ENCODE measurements at regions not wholly inside any gene's neighbourhood (a gene's known extent, or its start where the extent isn't known, plus 50 kb on each side); places are given as distances from the start of the nearest gene placed in this dataset.
A peak's percentile ranks its signal among the peaks of the same experiment; 100 is the strongest.
"Not testable (repeated sequence)": the region's sequence is repeated elsewhere in the genome, so short reads cannot be mapped to it uniquely, and the experiment has no call there.

DNA sequence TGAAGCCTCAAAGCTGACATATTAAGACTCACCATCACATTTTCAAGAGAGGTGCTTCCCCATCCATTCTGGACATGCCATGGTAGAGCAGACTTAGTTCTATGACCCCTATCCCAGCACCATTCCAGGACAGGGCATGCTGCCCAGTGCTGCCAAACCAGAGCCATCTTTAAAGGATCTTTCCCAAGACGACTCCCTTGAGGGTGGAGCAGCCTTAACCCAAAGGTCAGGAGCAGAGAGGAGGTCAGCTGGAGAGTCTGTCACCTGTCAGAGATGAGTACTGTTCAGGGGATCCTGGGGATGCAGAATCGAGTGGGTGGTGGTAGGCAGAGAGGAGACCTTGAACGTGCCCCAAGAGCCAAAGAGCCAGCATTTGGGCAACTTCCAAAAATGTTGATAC lies 459.8 kb downstream of the STK39 start:
- TF ChIP-seq, protein P1, sequence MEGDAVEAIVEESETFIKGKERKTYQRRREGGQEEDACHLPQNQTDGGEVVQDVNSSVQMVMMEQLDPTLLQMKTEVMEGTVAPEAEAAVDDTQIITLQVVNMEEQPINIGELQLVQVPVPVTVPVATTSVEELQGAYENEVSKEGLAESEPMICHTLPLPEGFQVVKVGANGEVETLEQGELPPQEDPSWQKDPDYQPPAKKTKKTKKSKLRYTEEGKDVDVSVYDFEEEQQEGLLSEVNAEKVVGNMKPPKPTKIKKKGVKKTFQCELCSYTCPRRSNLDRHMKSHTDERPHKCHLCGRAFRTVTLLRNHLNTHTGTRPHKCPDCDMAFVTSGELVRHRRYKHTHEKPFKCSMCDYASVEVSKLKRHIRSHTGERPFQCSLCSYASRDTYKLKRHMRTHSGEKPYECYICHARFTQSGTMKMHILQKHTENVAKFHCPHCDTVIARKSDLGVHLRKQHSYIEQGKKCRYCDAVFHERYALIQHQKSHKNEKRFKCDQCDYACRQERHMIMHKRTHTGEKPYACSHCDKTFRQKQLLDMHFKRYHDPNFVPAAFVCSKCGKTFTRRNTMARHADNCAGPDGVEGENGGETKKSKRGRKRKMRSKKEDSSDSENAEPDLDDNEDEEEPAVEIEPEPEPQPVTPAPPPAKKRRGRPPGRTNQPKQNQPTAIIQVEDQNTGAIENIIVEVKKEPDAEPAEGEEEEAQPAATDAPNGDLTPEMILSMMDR (conservative IDR thresholded peaks at IDR 0.05) = no peak
- no peak overlapping the region for H3K4me3 Mint-ChIP-seq
- H3K27me3 Mint-ChIP-seq (ENCODE audit: low read depth) = no peaks in the 10 kb centered on the region
- no peak overlapping the region for H3K27ac Mint-ChIP-seq (ENCODE audit: unreplicated experiment)
- peaks cover 35% of the 10 kb centered on the region for H3K4me1 Mint-ChIP-seq
- no peaks in the 10 kb centered on the region for H3K9me3 Mint-ChIP-seq
- H3K36me3 Mint-ChIP-seq (ENCODE audit: low read depth) = no peaks in the 10 kb centered on the region
- no peak for DNase-seq (ENCODE audit: low read depth, low spot score)

DNA sequence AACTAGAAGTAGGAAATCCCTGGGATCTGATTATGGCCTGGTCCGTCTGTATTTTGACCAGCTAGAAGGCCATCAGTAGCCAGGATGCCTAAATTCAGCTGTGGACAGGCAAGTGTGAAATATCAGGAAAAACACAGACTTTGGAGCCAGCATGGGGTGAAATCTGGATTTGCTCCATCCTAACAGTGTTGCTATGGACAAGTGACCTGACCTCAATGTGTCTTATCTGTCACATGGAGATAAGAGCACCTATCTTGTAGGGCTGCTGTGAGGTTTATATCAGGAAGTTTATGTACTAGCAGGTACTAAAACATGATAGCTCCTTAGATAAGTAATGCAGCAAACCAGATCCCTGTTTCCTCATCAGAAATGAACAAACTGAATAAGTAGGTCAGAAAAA lies 460.4 kb downstream of the STK39 start:
- no peaks in the 10 kb centered on the region for H3K9me3 Mint-ChIP-seq
- TF ChIP-seq, protein P1 (conservative IDR thresholded peaks at IDR 0.05) = no peak
- no peak for DNase-seq (ENCODE audit: low read depth, low spot score)
- peaks cover 35% of the 10 kb centered on the region for H3K4me1 Mint-ChIP-seq
- no peaks in the 10 kb centered on the region for H3K36me3 Mint-ChIP-seq (ENCODE audit: low read depth)
- no peak overlapping the region for H3K27ac Mint-ChIP-seq (ENCODE audit: unreplicated experiment)
- no peak overlapping the region for H3K4me3 Mint-ChIP-seq
- H3K27me3 Mint-ChIP-seq (ENCODE audit: low read depth) = no peaks in the 10 kb centered on the region

DNA sequence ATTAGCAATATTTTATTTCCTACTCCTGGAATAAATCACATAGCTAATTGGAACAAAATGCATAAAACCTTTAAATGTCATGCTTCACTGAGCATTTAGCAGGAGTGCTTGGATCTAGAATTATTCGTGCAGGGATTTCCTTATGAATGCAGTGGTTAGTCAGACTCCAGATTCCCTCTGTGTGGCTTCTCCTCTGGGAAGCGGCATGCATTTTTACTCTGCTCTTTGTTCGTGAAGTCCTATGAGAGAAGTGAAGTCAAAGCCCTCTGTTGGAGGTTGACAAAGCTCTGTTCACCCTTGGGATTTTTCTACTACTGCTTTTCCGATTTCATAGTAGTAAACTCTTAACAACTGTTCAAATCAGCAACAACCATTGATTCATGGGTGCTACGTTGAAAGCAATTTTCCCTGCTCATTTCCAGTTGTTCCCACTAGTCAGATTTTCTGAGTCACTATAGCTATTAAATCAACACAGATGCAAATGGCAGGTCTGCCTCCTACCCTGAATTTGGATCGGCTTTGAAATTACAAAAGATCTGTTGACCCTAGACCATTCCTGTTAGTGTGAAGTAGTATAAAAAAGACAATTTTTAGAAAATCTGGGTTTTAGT lies 461.7 kb downstream of the STK39 start:
- Mint-ChIP-seq H3K9me3 (no peaks in the 10 kb centered on the region), H3K4me3 (no peak overlapping the region), H3K4me1 (peaks cover 35% of the 10 kb centered on the region), H3K36me3 (ENCODE audit: low read depth) (no peaks in the 10 kb centered on the region), H3K27ac (ENCODE audit: unreplicated experiment) (peak overlapping the region; percentile 68), H3K27me3 (ENCODE audit: low read depth) (no peaks in the 10 kb centered on the region)
- TF ChIP-seq, protein P1 (conservative IDR thresholded peaks at IDR 0.05) = no peak
- DNase-seq (ENCODE audit: low read depth, low spot score) = no peak

DNA sequence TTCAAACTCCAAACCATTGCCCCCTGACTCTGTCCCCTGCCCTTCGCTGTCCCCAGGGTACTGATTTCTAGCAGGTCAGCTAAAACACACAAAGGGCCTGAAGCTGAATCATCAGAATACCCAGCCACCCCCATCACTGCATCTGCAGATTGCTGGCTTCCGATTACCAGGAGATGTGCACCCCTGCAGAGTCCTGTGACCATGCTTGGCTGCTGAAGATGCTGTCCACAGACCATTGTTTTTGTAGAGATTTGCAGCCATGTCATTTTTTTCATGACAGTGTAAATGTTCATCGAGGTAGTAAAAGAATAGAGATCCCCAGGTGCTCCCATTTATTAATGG lies 463.3 kb downstream of the STK39 start:
- H3K4me1 Mint-ChIP-seq = peaks cover 35% of the 10 kb centered on the region
- no peak for DNase-seq (ENCODE audit: low read depth, low spot score)
- TF ChIP-seq, protein P1 (conservative IDR thresholded peaks at IDR 0.05) = no peak
- H3K27me3 Mint-ChIP-seq (ENCODE audit: low read depth) = no peaks in the 10 kb centered on the region
- no peak overlapping the region for H3K4me3 Mint-ChIP-seq
- H3K27ac Mint-ChIP-seq (ENCODE audit: unreplicated experiment) = peak overlapping the region; percentile 73
- no peaks in the 10 kb centered on the region for H3K36me3 Mint-ChIP-seq (ENCODE audit: low read depth)
- no peaks in the 10 kb centered on the region for H3K9me3 Mint-ChIP-seq

DNA sequence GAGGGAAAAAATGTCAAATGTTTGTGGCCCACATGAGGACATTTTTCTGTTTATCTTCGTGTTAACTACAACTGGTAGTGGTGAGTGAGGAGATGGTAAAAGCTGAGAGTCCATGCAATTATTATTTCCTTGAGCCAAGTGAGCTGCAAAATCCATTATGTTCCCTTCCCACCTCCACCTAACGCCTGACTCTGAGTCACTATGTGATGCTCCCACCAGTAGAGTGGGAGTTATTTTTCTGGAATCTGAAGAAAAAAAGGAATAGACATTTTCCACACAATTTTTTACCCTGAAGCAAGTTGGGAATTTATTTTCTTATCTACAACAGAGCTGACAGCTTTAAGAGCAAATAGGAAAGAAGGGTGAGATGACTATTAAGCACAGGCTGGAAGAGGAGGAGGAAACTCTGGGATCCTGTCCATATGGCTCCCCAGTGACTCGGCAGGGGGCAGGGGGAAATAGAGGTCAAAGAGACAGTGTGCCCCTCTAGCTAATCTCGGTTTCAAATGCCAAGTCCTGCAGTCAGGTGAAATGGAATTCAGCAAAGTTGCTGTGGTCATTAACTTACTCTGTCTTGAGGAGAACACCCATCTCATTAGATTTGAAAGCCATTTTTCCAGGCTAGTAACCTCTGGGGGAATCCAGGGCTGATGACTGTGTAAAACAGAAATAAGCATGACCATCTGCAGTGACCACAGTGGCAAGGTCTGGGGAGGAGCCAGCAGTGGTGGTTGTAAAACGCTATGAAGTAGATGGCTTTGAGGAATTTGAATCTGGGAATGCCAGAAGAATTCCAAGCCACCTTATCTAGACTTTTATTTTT lies 463.9 kb downstream of the STK39 start:
- TF ChIP-seq, protein P1 (conservative IDR thresholded peaks at IDR 0.05) = no peak
- no peaks in the 10 kb centered on the region for H3K27me3 Mint-ChIP-seq (ENCODE audit: low read depth)
- no peaks in the 10 kb centered on the region for H3K9me3 Mint-ChIP-seq
- peaks cover 35% of the 10 kb centered on the region for H3K4me1 Mint-ChIP-seq
- H3K4me3 Mint-ChIP-seq = no peak overlapping the region
- DNase-seq (ENCODE audit: low read depth, low spot score) = no peak
- no peaks in the 10 kb centered on the region for H3K36me3 Mint-ChIP-seq (ENCODE audit: low read depth)
- H3K27ac Mint-ChIP-seq (ENCODE audit: unreplicated experiment) = peak overlapping the region; percentile 73

DNA sequence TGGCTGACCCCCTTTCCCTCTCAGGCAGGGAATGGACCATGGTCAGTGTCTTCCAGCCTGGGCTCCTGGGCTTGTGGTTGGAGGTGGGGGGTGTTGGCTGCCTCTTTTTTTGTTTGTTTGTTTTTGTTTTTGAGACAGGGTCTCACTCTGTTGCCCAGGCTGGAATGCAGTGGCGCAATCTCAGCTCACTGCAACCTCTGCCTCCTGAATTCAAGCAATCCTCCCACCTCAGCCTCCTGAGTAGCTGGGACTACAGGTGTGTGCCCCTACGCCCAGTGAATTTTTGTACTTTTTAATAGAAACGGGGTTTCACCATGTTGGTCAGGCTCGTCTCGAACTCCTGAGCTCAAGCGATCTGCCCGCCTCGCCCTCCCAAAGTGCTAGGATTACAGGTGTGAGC lies 465.8 kb downstream of the STK39 start:
- not testable (repeated sequence) for H3K36me3 Mint-ChIP-seq (ENCODE audit: low read depth); H3K4me3 Mint-ChIP-seq; H3K27ac Mint-ChIP-seq (ENCODE audit: unreplicated experiment); H3K27me3 Mint-ChIP-seq (ENCODE audit: low read depth); H3K9me3 Mint-ChIP-seq; DNase-seq (ENCODE audit: low read depth, low spot score)
- peaks cover 34% of the 10 kb centered on the region for H3K4me1 Mint-ChIP-seq

All from neural crest cell (in vitro differentiated cells).